ENCODE measurements at regions not wholly inside any gene's neighbourhood (a gene's known extent, or its start where the extent isn't known, plus 50 kb on each side); places are given as distances from the start of the nearest gene placed in this dataset.

- H3K4me1 ChIP-seq (ENCODE audit: control insufficient read depth, insufficient read depth, low read length), result no peaks in the 10 kb centered on the region
- H3K36me3 ChIP-seq (ENCODE audit: control insufficient read depth, insufficient read depth, low read length), result no peaks in the 10 kb centered on the region
- H3K27me3 ChIP-seq (ENCODE audit: control insufficient read depth, insufficient read depth, low read length), result no peaks in the 10 kb centered on the region
- no peak overlapping the region for H3K4me3 ChIP-seq (ENCODE audit: low read depth, low read length)
- no peak overlapping the region for H3K27ac ChIP-seq (ENCODE audit: low read depth, low read length)
- H3K9ac ChIP-seq (ENCODE audit: low read length), result no peak overlapping the region
- H3K9me3 ChIP-seq (ENCODE audit: control insufficient read depth, insufficient read depth, low read depth, low read length), result no peaks in the 10 kb centered on the region
These were observed 240.4 kb downstream of the EDEM1 start for GRCh38 chr3:5427938-5428337.

GRCh38 chr3:5428607-5429516, 241.4 kb downstream of the EDEM1 start:
- Histone ChIP-seq H3K27ac (ENCODE audit: low read depth, low read length) (no peak overlapping the region), H3K9me3 (ENCODE audit: control insufficient read depth, insufficient read depth, low read depth, low read length) (no peaks in the 10 kb centered on the region), H3K36me3 (ENCODE audit: control insufficient read depth, insufficient read depth, low read length) (no peaks in the 10 kb centered on the region), H3K4me1 (ENCODE audit: control insufficient read depth, insufficient read depth, low read length) (no peaks in the 10 kb centered on the region), H3K4me3 (ENCODE audit: low read depth, low read length) (no peak overlapping the region), H3K27me3 (ENCODE audit: control insufficient read depth, insufficient read depth, low read length) (no peaks in the 10 kb centered on the region), H3K9ac (ENCODE audit: low read length) (no peak overlapping the region)

GRCh38 chr3:5429517-5429890, 242.0 kb downstream of the EDEM1 start:
- Histone ChIP-seq H3K9ac (ENCODE audit: low read length) (no peak overlapping the region), H3K36me3 (ENCODE audit: control insufficient read depth, insufficient read depth, low read length) (no peaks in the 10 kb centered on the region)

GRCh38 chr3:5430701-5431100, 243.2 kb downstream of the EDEM1 start:
- Histone ChIP-seq H3K36me3 (ENCODE audit: control insufficient read depth, insufficient read depth, low read length) (no peaks in the 10 kb centered on the region), H3K9me3 (ENCODE audit: control insufficient read depth, insufficient read depth, low read depth, low read length) (no peaks in the 10 kb centered on the region), H3K4me1 (ENCODE audit: control insufficient read depth, insufficient read depth, low read length) (no peaks in the 10 kb centered on the region), H3K9ac (ENCODE audit: low read length) (no peak overlapping the region), H3K27me3 (ENCODE audit: control insufficient read depth, insufficient read depth, low read length) (no peaks in the 10 kb centered on the region), H3K4me3 (ENCODE audit: low read depth, low read length) (no peak overlapping the region), H3K27ac (ENCODE audit: low read depth, low read length) (no peak overlapping the region)

More at GRCh38 chr3:5429517-5429890, 242.0 kb downstream of the EDEM1 start:
- no peak overlapping the region for H3K27ac ChIP-seq (ENCODE audit: low read depth, low read length)
- no peaks in the 10 kb centered on the region for H3K9me3 ChIP-seq (ENCODE audit: control insufficient read depth, insufficient read depth, low read depth, low read length)
- H3K4me1 ChIP-seq (ENCODE audit: control insufficient read depth, insufficient read depth, low read length), result no peaks in the 10 kb centered on the region
- no peaks in the 10 kb centered on the region for H3K27me3 ChIP-seq (ENCODE audit: control insufficient read depth, insufficient read depth, low read length)
- no peak overlapping the region for H3K4me3 ChIP-seq (ENCODE audit: low read depth, low read length)

- H3K9me3 ChIP-seq (ENCODE audit: control insufficient read depth, insufficient read depth, low read depth, low read length), result no peaks in the 10 kb centered on the region
- H3K4me3 ChIP-seq (ENCODE audit: low read depth, low read length), result no peak overlapping the region
- no peak overlapping the region for H3K27ac ChIP-seq (ENCODE audit: low read depth, low read length)
- H3K9ac ChIP-seq (ENCODE audit: low read length), result no peak overlapping the region
- no peaks in the 10 kb centered on the region for H3K27me3 ChIP-seq (ENCODE audit: control insufficient read depth, insufficient read depth, low read length)
- no peaks in the 10 kb centered on the region for H3K4me1 ChIP-seq (ENCODE audit: control insufficient read depth, insufficient read depth, low read length)
- no peaks in the 10 kb centered on the region for H3K36me3 ChIP-seq (ENCODE audit: control insufficient read depth, insufficient read depth, low read length)
These were observed 243.6 kb downstream of the EDEM1 start for GRCh38 chr3:5431146-5431545.

GRCh38 chr3:5431811-5432378, 244.4 kb downstream of the EDEM1 start:
- H3K9ac ChIP-seq (ENCODE audit: low read length), result no peak overlapping the region
- no peak overlapping the region for H3K4me3 ChIP-seq (ENCODE audit: low read depth, low read length)
- no peak overlapping the region for H3K27ac ChIP-seq (ENCODE audit: low read depth, low read length)
- H3K27me3 ChIP-seq (ENCODE audit: control insufficient read depth, insufficient read depth, low read length), result no peaks in the 10 kb centered on the region
- no peaks in the 10 kb centered on the region for H3K36me3 ChIP-seq (ENCODE audit: control insufficient read depth, insufficient read depth, low read length)
- no peaks in the 10 kb centered on the region for H3K4me1 ChIP-seq (ENCODE audit: control insufficient read depth, insufficient read depth, low read length)
- no peaks in the 10 kb centered on the region for H3K9me3 ChIP-seq (ENCODE audit: control insufficient read depth, insufficient read depth, low read depth, low read length)

GRCh38 chr3:5437296-5437782, 249.8 kb downstream of the EDEM1 start:
- Histone ChIP-seq H3K9me3 (ENCODE audit: control insufficient read depth, insufficient read depth, low read depth, low read length) (no peaks in the 10 kb centered on the region), H3K27me3 (ENCODE audit: control insufficient read depth, insufficient read depth, low read length) (no peaks in the 10 kb centered on the region), H3K4me3 (ENCODE audit: low read depth, low read length) (no peak overlapping the region), H3K27ac (ENCODE audit: low read depth, low read length) (no peak overlapping the region), H3K36me3 (ENCODE audit: control insufficient read depth, insufficient read depth, low read length) (no peaks in the 10 kb centered on the region), H3K9ac (ENCODE audit: low read length) (no peak overlapping the region), H3K4me1 (ENCODE audit: control insufficient read depth, insufficient read depth, low read length) (no peaks in the 10 kb centered on the region)

GRCh38 chr3:5437783-5438323, 250.3 kb downstream of the EDEM1 start:
- Histone ChIP-seq H3K27me3 (ENCODE audit: control insufficient read depth, insufficient read depth, low read length) (no peaks in the 10 kb centered on the region), H3K4me3 (ENCODE audit: low read depth, low read length) (no peak overlapping the region), H3K9ac (ENCODE audit: low read length) (no peak overlapping the region), H3K9me3 (ENCODE audit: control insufficient read depth, insufficient read depth, low read depth, low read length) (no peaks in the 10 kb centered on the region), H3K4me1 (ENCODE audit: control insufficient read depth, insufficient read depth, low read length) (no peaks in the 10 kb centered on the region), H3K27ac (ENCODE audit: low read depth, low read length) (no peak overlapping the region), H3K36me3 (ENCODE audit: control insufficient read depth, insufficient read depth, low read length) (no peaks in the 10 kb centered on the region)

- H3K27me3 ChIP-seq (ENCODE audit: control insufficient read depth, insufficient read depth, low read length), result no peaks in the 10 kb centered on the region
- H3K4me1 ChIP-seq (ENCODE audit: control insufficient read depth, insufficient read depth, low read length), result no peaks in the 10 kb centered on the region
- no peak overlapping the region for H3K27ac ChIP-seq (ENCODE audit: low read depth, low read length)
- no peak overlapping the region for H3K4me3 ChIP-seq (ENCODE audit: low read depth, low read length)
- no peaks in the 10 kb centered on the region for H3K36me3 ChIP-seq (ENCODE audit: control insufficient read depth, insufficient read depth, low read length)
- H3K9me3 ChIP-seq (ENCODE audit: control insufficient read depth, insufficient read depth, low read depth, low read length), result no peaks in the 10 kb centered on the region; the same call in 1 of the 2 replicates
- no peak overlapping the region for H3K9ac ChIP-seq (ENCODE audit: low read length)
These were observed 253.9 kb downstream of the EDEM1 start for GRCh38 chr3:5441401-5441800.

- no peak overlapping the region for H3K9ac ChIP-seq (ENCODE audit: low read length)
- no peak overlapping the region for H3K4me3 ChIP-seq (ENCODE audit: low read depth, low read length)
- no peaks in the 10 kb centered on the region for H3K4me1 ChIP-seq (ENCODE audit: control insufficient read depth, insufficient read depth, low read length)
- no peaks in the 10 kb centered on the region; the same call in 1 of the 2 replicates for H3K9me3 ChIP-seq (ENCODE audit: control insufficient read depth, insufficient read depth, low read depth, low read length)
- no peaks in the 10 kb centered on the region for H3K36me3 ChIP-seq (ENCODE audit: control insufficient read depth, insufficient read depth, low read length)
- H3K27ac ChIP-seq (ENCODE audit: low read depth, low read length), result no peak overlapping the region
- no peaks in the 10 kb centered on the region for H3K27me3 ChIP-seq (ENCODE audit: control insufficient read depth, insufficient read depth, low read length)
These were observed 254.7 kb downstream of the EDEM1 start for GRCh38 chr3:5442106-5442785.

- no peaks in the 10 kb centered on the region for H3K36me3 ChIP-seq (ENCODE audit: control insufficient read depth, insufficient read depth, low read length)
- H3K9me3 ChIP-seq (ENCODE audit: control insufficient read depth, insufficient read depth, low read depth, low read length), result no peaks in the 10 kb centered on the region; the same call in 1 of the 2 replicates
- H3K27ac ChIP-seq (ENCODE audit: low read depth, low read length), result no peak overlapping the region
- H3K9ac ChIP-seq (ENCODE audit: low read length), result no peak overlapping the region
- no peak overlapping the region for H3K4me3 ChIP-seq (ENCODE audit: low read depth, low read length)
- H3K27me3 ChIP-seq (ENCODE audit: control insufficient read depth, insufficient read depth, low read length), result no peaks in the 10 kb centered on the region
- no peaks in the 10 kb centered on the region for H3K4me1 ChIP-seq (ENCODE audit: control insufficient read depth, insufficient read depth, low read length)
These were observed 255.3 kb downstream of the EDEM1 start for GRCh38 chr3:5442786-5443138.
